DOHH2 (cell line): ENCODE measurements at regions not wholly inside any gene's neighbourhood (a gene's known extent, or its start where the extent isn't known, plus 50 kb on each side); places are given as distances from the start of the nearest gene placed in this dataset.

ENCODE experiments used
- H3F3A ChIP-seq: fragments of 200-600 bp; sonication (generic), shearing (Covaris generic); 2 replicates; pipeline ENCODE4 v1.6.0; 2016; ENCODE audit warnings: antibody characterized with exemption, mild to moderate bottlenecking; ENCODE audit not compliant: control insufficient read depth, insufficient read depth
- H3K27ac ChIP-seq: fragments of 200-600 bp; sonication (generic); 2 replicates; pipeline ENCODE4 v1.5.1; 2014; ENCODE audit warnings: low read depth, mild to moderate bottlenecking, low read length, moderate library complexity
- H3K27me3 ChIP-seq: fragments of 200-600 bp; sonication (generic); 2 replicates; pipeline ENCODE4 v1.6.1; 2014; ENCODE audit warnings: mild to moderate bottlenecking, low read length, mixed read lengths; ENCODE audit not compliant: control insufficient read depth
- H3K36me3 ChIP-seq: fragments of 200-600 bp; sonication (generic); 2 replicates; pipeline ENCODE4 v1.6.1; 2014; ENCODE audit warnings: mild to moderate bottlenecking, low read length, moderate library complexity, mixed read lengths; ENCODE audit not compliant: control insufficient read depth
- H3K4me1 ChIP-seq: fragments of 200-600 bp; sonication (generic); 2 replicates; pipeline ENCODE4 v1.6.1; 2014; ENCODE audit warnings: mild to moderate bottlenecking, low read length, mixed read lengths; ENCODE audit not compliant: control insufficient read depth
- H3K4me2 ChIP-seq: fragments of 200-600 bp; sonication (generic); 2 replicates; pipeline ENCODE4 v1.6.0; 2014; ENCODE audit warnings: mild to moderate bottlenecking, low read length, moderate library complexity
- H3K4me3 ChIP-seq: fragments of 200-600 bp; sonication (generic); 2 replicates; pipeline ENCODE4 v1.5.1; 2014; ENCODE audit warnings: mild to moderate bottlenecking, low read length, mixed read lengths
- H3K79me2 ChIP-seq: fragments of 200-600 bp; sonication (generic); 2 replicates; pipeline ENCODE4 v1.6.1; 2014; ENCODE audit warnings: mild to moderate bottlenecking, low read length, mixed read lengths; ENCODE audit not compliant: control insufficient read depth
- H3K9me2 ChIP-seq: fragments of 200-600 bp; sonication (generic); replicated peaks from 2 replicates; pipeline ENCODE4 v1.6.1; 2014; ENCODE audit warnings: mild to moderate bottlenecking, low read length, mixed read lengths; ENCODE audit not compliant: control insufficient read depth
- H3K9me3 ChIP-seq: fragments of 200-600 bp; sonication (generic); 2 replicates; pipeline ENCODE4 v1.6.1; 2014; ENCODE audit warnings: antibody characterized with exemption, low read length, mixed read lengths; ENCODE audit not compliant: control insufficient read depth, insufficient read depth
- H4K20me1 ChIP-seq: fragments of 200-600 bp; sonication (generic); 2 replicates; pipeline ENCODE4 v1.6.0; 2014; ENCODE audit warnings: low read depth, mild to moderate bottlenecking, antibody characterized with exemption, low read length, moderate library complexity; ENCODE audit not compliant: control insufficient read depth, insufficient read depth
- EZH2phosphoT487 ChIP-seq: fragments of 200-600 bp; sonication (generic); IDR thresholded peaks from 2 replicates; pipeline ENCODE4 v1.6.1; 2017; ENCODE audit warnings: borderline replicate concordance, mild to moderate bottlenecking, antibody characterized with exemption, low read length, moderate library complexity, mixed read lengths
- TF ChIP-seq, protein P1 (sequence below): fragments of 200-600 bp; sonication (generic); IDR thresholded peaks from one replicate; pipeline ENCODE4 v1.5.1; 2014; ENCODE audit warnings: antibody characterized with exemption, mild to moderate bottlenecking, low read depth, low read length; ENCODE audit not compliant: poor library complexity, severe bottlenecking

GRCh38 chr6:86558318-86558717 lies 379.0 kb upstream of the HTR1E start:
- no peaks in the 10 kb centered on the region for H3K27me3 ChIP-seq
- no peaks in the 10 kb centered on the region for H3K9me3 ChIP-seq
- no peaks in the 10 kb centered on the region for H3K4me1 ChIP-seq
- no peak overlapping the region for H3K4me3 ChIP-seq
- H3K4me2 ChIP-seq: no peak overlapping the region
- H4K20me1 ChIP-seq: no peaks in the 10 kb centered on the region
- TF ChIP-seq EZH2phosphoT487: no peak
- TF ChIP-seq, protein P1, sequence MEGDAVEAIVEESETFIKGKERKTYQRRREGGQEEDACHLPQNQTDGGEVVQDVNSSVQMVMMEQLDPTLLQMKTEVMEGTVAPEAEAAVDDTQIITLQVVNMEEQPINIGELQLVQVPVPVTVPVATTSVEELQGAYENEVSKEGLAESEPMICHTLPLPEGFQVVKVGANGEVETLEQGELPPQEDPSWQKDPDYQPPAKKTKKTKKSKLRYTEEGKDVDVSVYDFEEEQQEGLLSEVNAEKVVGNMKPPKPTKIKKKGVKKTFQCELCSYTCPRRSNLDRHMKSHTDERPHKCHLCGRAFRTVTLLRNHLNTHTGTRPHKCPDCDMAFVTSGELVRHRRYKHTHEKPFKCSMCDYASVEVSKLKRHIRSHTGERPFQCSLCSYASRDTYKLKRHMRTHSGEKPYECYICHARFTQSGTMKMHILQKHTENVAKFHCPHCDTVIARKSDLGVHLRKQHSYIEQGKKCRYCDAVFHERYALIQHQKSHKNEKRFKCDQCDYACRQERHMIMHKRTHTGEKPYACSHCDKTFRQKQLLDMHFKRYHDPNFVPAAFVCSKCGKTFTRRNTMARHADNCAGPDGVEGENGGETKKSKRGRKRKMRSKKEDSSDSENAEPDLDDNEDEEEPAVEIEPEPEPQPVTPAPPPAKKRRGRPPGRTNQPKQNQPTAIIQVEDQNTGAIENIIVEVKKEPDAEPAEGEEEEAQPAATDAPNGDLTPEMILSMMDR: no peak
- H3K9me2 ChIP-seq: no peaks in the 10 kb centered on the region
- no peaks in the 10 kb centered on the region for H3K36me3 ChIP-seq
- H3F3A ChIP-seq: no peaks in the 10 kb centered on the region
- no peak overlapping the region for H3K27ac ChIP-seq
- no peaks in the 10 kb centered on the region for H3K79me2 ChIP-seq

DNA sequence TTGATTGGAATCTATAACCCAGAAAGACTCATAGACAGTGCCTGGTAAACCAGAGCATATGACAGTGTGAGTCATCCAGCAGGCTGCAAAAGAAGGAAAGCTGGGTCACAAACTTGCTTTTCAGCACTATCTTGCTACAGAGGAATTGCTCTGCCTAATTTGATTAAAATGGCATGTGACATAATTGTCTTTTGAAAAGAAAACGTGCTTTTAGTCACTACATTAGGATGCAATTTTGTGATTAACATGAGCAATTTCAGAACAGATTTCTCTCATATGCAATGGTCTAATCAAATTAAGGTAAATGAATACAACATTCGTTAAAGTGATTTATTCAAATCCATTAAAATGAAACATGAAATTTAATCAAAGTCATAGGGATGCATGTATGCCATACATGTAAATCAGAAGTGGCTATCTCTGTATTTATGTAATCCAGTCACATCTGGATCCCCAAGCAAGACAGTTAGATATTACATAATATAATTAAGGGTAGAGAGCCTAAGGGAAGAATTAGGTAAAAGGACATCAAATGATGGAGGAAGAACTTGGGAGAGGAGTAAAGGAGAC lies 400.0 kb upstream of the HTR1E start:
- Histone ChIP-seq H3K27me3 (no peaks in the 10 kb centered on the region), H3K27ac (no peak overlapping the region), H3K4me1 (no peaks in the 10 kb centered on the region), H3K9me3 (no peaks in the 10 kb centered on the region), H3K4me2 (no peak overlapping the region), H3K4me3 (no peak overlapping the region), H4K20me1 (no peaks in the 10 kb centered on the region), H3K9me2 (no peaks in the 10 kb centered on the region), H3K79me2 (no peaks in the 10 kb centered on the region), H3K36me3 (no peaks in the 10 kb centered on the region), H3F3A (no peaks in the 10 kb centered on the region)
- TF ChIP-seq, protein P1: no peak

DNA sequence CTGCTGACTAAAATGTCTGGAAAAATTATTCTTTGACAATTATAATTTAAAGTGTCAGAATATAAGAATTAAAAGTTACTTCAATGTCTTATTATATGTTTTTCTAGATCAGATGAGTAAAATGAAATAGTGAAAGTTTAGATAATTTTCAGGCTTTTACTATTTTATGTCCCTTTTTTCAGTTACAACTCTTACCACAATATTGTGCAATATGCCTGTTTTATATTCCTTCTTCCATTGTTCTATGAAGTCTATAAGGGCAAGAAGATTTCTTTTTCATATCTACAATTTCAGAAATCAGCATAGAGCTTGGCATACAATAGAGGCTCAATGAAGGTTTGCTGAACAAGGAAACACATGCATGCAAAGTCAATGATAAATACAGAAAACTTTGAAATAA lies 401.2 kb upstream of the HTR1E start:
- no peaks in the 10 kb centered on the region for H4K20me1 ChIP-seq
- H3K9me2 ChIP-seq: no peaks in the 10 kb centered on the region
- no peaks in the 10 kb centered on the region for H3K79me2 ChIP-seq
- no peak overlapping the region for H3K27ac ChIP-seq
- no peaks in the 10 kb centered on the region for H3K4me1 ChIP-seq
- no peaks in the 10 kb centered on the region for H3F3A ChIP-seq
- no peaks in the 10 kb centered on the region for H3K9me3 ChIP-seq
- no peaks in the 10 kb centered on the region for H3K27me3 ChIP-seq
- TF ChIP-seq EZH2phosphoT487: no peak
- TF ChIP-seq, protein P1: no peak
- H3K36me3 ChIP-seq: no peaks in the 10 kb centered on the region
- no peak overlapping the region for H3K4me2 ChIP-seq
- no peak overlapping the region for H3K4me3 ChIP-seq

DNA sequence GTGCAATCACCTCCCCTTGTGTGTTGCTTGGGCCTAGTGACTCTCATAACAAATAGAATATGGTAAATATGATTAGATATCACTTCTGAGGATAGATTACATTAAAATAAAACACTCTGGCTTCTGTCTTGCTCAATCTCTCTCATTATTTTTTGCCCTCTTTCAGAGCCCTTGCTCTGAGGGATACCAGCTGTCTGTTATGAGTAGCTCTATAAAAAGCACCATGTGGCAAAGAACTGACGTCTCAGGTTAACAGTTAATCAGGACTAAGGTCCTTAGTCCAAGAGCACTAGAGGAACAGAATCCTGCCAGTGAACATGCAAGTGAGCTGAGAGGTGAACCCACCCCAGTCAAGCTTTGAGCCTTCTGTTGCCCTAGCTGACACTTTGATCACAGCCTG lies 402.2 kb upstream of the HTR1E start:
- no peaks in the 10 kb centered on the region for H4K20me1 ChIP-seq
- no peak overlapping the region for H3K4me2 ChIP-seq
- H3F3A ChIP-seq: no peaks in the 10 kb centered on the region

More for the DNA sequence above, 402.2 kb upstream of the HTR1E start:
- Histone ChIP-seq H3K9me3 (no peaks in the 10 kb centered on the region), H3K27ac (no peak overlapping the region), H3K36me3 (no peaks in the 10 kb centered on the region), H3K4me3 (no peak overlapping the region), H3K79me2 (no peaks in the 10 kb centered on the region), H3K4me1 (no peaks in the 10 kb centered on the region), H3K27me3 (no peaks in the 10 kb centered on the region), H3K9me2 (no peaks in the 10 kb centered on the region)
- TF ChIP-seq EZH2phosphoT487: no peak
- TF ChIP-seq, protein P1: no peak
